ENCODE measurements at regions not wholly inside any gene's neighbourhood (a gene's known extent, or its start where the extent isn't known, plus 50 kb on each side); places are given as distances from the start of the nearest gene placed in this dataset.
"Not testable (repeated sequence)": the region's sequence is repeated elsewhere in the genome, so short reads cannot be mapped to it uniquely, and the experiment has no call there.

DNA sequence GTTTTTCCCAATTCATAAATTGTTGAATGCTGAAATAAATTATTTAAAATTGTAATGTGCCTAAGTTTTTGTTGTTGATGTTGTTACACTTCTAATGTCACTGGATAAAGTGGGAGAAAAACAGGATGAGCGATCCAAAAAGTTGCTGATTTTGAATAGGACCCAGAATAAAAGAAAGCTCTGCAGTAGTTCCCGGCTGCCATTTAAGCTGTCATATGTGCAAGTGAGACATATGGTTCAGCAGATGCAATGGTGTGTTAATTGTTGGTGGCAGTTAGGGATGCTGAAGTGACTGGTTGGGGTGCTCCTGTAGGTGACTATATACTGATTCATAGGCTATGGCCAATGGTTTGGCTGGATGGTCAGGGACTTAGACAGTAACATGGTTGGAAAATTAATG, 1517.4 kb upstream of the LRRTM3 start:
- ChIA-PET CTCF (no interaction called here), POLR2A (no interaction called here)

DNA sequence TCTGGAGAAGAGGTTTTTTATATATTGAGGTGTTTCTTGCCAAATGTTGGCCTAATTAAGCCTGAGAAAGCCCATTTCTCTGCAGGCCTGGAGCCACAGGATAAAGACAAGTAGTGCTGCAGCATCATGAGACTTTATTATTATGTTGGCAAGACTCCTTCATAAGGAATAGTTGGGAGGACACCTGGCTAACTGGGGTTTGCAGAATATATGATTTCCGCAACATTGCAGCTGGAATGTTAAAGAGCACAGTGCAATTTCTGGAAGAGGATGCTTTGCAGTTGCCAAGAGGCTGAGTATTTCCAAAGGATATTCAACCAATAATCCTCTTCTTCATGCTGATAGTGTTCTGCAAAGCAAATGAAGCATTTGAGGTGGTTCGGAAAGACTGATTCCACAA, 1512.8 kb upstream of the LRRTM3 start:
- POLR2A ChIA-PET = no interaction called here

DNA sequence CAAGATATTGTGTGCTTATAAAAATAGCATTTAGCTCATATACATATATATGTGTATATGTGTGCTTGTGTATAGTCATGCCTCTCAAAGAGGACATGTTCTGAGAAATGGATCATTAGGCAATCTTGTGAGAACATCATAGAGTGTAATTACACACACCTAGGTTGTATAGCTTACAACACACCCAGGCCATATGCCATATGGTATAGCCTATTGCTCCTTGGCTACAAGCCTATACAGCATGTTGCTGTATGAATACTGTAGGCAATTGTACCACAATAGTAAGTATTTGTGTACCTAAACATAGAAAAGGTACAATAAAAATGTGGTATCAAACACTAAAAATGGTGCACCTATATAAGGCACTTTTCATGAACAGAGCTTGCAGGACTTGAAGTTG, 1510.5 kb upstream of the LRRTM3 start:
- ChIA-PET CTCF (no interaction called here), POLR2A (interaction anchor here (0.6 kb wide), 1 partner anchor 107 kb away, joined by 4 read pairs; no protein-coding TSS in a partner anchor)

More for the DNA sequence above, 1512.8 kb upstream of the LRRTM3 start:
- CTCF ChIA-PET = no interaction called here

DNA sequence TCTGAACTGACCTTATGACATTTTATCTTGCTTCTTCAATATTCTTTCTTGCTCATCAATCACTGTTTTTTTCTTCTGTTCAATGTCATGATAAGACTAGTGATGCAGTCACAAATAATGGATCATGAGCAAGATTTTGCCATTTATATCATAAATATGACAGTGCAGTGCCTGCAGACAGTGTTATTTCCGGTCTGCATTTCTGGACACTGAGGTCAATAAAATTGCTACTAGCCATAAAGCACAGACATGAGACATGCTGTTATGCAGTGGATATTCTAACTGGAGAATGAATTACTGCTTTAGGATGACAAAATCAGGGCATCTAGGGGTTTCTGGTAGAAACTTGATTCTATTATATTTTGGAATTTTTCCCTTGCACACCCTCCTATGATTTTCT, 1509.7 kb upstream of the LRRTM3 start:
- CTCF ChIA-PET = no interaction called here
- POLR2A ChIA-PET = no interaction called here

DNA sequence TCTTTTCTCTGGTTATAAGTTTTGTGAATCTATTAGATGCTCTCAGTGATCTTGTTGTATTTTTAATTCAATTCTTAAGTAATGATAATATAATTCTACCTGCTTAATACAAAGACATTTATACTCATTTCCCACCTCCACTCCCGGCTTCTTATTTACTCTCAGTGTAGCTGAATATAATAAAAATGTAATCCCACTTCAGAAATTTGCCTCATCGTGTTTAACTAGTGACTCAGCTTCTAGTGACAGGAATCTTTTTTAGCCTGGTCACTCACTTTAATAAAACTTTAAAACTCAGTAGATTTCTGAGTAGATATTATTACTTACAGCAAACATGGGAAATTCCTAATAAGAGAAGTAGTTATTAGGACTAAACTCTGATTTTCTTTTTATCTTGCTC, 1506.2 kb upstream of the LRRTM3 start:
- POLR2A ChIA-PET = no interaction called here
- CTCF ChIA-PET = no interaction called here

DNA sequence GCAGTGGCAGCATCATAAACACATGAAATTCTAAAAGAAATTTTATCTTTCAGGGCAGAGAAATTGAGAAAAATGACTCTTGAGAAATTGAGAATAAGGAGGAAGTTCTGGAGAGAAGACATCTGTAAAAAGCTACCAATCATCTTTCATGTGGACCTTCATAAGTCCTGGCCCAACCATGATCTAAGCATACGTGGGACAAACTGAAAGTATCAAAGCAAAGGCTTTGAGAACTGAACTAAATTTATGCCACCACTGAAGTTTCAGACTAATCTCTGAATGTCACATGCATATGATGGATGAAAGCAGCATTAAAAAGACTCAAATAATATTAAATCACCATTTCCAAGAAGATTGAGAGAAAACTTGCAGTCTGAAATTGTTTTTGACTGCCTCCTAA, 1502.8 kb upstream of the LRRTM3 start:
- CTCF ChIA-PET = no interaction called here
- POLR2A ChIA-PET = no interaction called here

DNA sequence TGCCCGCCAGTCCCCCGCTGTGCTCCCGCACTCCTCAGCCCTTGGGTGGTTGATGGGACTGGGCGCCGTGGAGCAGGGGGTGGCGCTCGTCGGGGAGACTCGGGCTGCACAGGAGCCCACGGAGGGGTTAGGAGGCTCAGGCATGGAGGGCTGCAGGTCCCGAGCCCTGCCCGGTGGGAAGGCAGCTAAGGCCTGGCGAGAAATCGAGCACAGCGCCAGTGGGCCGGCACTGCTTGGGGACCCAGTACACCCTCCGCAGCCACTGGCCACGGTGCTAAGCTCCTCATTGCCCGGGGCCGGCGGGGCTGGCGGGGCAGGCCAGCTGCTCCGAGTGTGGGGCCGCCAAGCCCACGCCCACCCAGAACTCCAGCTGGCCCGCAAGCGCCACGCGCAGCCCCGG, 1496.5 kb upstream of the LRRTM3 start:
- CTCF ChIA-PET, POLR2A ChIA-PET: not testable (repeated sequence)

DNA sequence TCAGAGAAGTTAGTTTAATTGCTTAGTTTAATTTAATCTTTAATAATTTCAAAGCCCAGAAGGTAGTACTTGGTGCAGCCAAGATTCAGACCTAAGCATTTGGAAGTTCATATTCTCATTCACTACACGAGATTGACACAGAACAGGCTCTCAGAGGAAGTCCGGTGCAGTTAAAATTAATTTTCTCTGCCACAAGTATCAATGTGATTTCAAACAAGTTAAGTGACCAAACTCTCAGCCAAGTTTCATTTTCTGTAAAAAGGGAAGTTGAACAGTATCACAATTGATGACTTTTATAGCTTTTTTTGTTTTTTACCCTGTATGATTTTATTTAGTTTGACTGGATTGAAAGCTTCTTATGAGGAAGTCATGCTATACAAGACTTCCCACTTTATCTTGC, 1494.9 kb upstream of the LRRTM3 start:
- ChIA-PET POLR2A (no interaction called here), CTCF (no interaction called here)

DNA sequence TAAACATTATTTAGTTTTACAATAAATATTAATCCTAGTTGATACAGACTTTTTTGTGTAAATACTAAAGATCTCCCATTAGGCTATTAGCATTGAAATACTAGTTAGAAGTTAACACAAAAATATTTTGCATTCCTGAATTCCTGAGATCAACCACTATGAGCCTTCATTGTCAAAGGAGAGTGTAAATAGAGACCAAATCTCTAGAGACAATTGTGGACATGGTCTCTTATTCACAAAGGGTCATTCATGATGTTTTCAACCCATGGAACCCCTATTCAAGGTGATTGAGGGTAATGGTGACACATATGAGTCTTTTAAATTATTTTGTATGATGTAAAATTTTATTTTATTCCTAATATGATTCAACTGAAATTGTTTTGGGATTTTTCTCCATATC, 1454.8 kb upstream of the LRRTM3 start:
- POLR2A ChIA-PET = no interaction called here
- CTCF ChIA-PET = no interaction called here

DNA sequence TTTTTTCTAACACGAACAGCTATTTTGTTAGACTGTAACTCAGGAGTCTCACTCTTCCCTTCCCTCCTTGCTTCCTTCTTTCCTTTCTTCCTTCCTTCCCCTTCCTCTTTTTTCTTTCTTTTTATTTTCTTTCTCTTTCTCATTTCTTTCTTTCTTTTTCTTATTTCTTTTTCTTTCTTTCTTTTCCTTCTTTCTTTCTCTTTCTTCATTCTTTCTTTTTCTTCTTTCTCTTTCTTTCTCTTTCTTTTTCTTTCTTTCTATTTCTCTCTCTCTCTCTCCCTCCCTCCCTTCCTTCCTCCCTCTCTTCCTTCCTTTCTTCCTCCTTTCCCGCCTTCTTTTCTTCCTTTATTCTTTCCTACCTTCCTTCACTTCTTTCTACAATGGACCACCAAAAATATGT, 1443.0 kb upstream of the LRRTM3 start:
- ChIA-PET POLR2A (no interaction called here), CTCF (no interaction called here)

DNA sequence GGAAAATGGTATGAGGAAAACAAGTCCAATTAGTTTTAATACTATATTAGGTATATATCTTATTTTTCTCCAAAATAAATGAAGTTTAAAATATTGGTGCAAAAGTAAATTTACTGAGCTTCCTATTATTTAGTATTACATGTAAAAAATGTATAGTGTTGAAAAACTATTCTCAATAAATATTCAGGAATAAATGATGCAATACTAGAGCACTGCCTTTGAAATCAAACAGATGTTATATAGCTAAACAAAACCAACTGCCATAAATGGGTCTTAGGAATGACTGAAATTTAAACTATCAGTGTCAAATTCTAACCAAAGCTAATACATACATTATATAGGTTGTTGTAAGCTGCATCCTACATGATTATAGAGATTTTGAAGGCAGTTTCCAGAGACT, 1434.0 kb upstream of the LRRTM3 start:
- POLR2A ChIA-PET = no interaction called here
- CTCF ChIA-PET = interaction anchor here (0.6 kb wide), 1 partner anchor 194 kb away, joined by 3 read pairs; no protein-coding TSS in a partner anchor

DNA sequence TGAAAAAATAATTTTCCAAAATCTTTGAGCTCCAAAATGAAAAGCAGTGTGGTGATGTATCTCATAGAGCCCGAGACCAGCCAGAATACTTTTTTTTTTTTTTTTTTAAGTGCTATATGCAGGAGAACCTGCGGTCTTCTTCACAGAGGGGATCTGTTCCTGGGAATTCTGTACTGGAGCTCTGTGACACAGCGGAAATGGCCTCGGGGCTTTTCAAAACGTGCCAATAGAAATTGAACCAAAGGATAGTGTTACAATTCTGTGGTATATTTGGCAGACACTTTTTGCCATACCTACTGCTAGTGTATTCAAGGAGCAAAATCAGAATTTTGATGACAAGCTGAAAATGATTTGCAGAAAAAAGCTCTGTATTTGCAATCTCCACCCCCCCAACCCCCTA, 1429.3 kb upstream of the LRRTM3 start:
- ChIA-PET POLR2A (no interaction called here), CTCF (interaction anchor here (0.7 kb wide), 1 partner anchor 10 kb away, joined by 3 read pairs; no protein-coding TSS in a partner anchor)

DNA sequence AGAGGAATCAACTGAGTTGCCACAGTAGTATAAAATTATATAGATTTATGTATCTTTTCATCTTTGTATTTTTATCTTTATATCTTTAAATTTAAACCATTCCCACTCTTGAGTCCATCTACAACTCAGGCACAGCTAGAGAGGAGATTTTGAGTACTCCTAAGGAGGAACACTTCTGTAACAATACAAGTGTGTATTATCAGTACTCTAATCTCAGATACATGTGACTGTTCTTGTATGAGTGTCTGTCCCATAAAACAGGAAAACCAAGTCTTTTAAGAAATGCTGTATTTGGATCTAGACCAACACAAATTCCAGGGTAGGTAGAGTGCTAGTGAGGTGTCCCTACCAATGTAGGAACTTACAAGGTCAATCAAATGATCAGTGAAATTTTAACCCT, 1428.0 kb upstream of the LRRTM3 start:
- POLR2A ChIA-PET = no interaction called here
- CTCF ChIA-PET = no interaction called here

DNA sequence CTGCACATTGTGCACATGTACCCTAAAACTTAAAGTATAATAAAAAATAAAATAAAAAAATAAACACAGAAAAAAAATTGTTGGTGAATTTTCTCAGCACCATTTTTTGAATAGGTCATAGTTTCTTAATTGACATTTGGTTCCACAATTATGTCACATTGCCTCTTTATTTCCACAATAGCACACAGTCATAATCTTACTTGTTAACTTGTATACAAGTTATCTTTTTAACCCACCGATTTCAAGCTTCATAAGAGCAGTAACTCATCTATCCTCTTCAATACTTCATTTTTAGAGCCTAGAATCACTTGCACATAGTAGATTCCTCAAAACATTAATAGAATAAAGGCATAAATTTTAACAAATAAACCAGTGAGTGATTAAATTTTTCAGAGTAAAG, 1425.1 kb upstream of the LRRTM3 start:
- CTCF ChIA-PET = no interaction called here
- POLR2A ChIA-PET = no interaction called here

DNA sequence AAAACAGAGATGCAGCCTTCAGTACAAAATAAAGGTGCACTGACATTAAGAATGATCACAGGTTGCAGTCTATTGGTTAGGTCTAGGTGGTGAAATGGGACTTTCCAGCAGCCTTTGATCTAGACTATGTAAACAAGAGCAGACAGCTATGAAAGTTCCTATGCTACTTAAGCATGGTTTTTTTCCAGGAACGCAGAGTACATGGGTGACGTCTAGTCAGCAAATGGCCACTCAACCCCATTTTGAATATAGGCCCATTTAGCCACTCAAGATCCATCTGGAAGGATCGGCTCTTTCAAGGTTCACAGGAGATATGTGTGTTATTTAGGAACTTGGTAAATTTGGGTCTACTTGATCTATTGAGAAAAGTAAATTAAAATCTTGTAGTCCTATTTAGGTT, 1424.6 kb upstream of the LRRTM3 start:
- CTCF ChIA-PET = no interaction called here

DNA sequence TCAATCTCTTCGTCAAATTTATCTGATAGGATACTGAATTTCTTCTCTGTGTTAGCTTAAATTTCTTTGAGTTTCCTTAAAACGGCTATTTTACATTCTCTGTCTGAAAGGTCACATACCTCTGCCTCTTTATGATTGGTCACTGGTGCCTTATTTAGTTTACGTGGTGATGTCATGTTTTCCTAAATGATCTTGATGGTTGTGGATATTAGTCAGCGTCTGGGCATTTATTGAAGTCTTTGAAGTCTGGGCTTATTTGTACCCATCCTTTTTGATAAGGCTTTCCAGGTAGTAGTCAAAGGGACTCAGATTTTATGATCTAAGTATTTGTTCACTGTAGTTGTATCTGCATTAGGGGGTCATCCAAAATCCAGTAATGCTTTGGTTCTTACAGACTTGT, 1407.5 kb upstream of the LRRTM3 start:
- CTCF ChIA-PET = no interaction called here
- POLR2A ChIA-PET = no interaction called here

More for the DNA sequence above, 1424.6 kb upstream of the LRRTM3 start:
- POLR2A ChIA-PET = no interaction called here

DNA sequence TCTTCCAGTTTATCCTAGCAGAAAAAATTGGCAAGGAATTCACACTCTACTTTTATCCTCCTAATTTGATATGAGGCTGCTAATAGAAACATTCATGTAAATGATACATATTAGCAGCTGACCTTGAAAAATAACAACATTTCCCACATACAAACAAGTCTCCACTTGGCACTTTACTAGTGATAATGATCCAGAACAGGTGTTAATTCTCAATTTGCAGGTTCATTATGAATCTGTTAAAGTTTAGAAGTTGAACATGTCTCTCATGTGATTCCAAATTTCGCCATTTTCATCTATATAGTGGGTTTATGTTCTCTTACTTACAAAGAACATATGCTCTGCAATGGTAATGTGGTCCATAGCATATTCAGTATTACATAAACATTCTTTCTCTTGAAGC, 1396.8 kb upstream of the LRRTM3 start:
- ChIA-PET CTCF (no interaction called here), POLR2A (no interaction called here)

DNA sequence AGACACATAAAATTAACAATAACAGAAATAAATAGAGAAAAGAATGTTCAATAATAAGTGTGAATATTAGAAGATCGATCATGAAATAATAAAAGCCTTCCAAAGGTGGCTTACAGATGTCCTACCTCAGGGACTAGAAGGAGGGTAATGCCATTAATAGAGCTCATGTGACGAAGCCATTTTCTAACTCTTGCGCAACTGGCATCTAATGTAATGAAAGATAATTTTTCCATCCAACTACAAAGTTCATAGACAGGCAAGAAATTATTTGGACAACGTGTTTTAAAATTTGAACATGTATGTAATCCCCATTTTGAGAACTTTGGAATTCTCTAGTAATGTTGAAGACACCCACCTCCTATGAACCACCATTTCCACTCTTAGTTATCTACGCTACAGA, 1394.3 kb upstream of the LRRTM3 start:
- CTCF ChIA-PET = no interaction called here
- POLR2A ChIA-PET = no interaction called here

DNA sequence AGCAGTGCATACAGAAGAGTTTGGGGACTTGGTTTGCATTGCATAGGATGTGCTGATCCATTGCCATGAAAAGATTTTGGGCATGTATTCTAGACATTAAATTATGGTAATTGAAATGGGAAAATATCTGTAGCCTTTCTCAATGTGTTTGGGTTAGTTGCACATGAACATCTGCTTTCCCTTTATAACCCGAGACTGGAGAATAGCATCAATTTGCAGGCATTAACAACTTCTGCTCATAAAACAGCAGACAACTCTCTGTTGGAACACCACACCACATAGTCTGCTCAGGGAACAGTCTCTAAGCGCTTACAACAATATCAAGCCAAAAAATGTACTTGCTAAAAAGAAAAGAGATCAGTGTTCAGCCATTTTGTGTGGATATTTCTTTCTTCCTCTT, 1391.1 kb upstream of the LRRTM3 start:
- CTCF ChIA-PET = no interaction called here

DNA sequence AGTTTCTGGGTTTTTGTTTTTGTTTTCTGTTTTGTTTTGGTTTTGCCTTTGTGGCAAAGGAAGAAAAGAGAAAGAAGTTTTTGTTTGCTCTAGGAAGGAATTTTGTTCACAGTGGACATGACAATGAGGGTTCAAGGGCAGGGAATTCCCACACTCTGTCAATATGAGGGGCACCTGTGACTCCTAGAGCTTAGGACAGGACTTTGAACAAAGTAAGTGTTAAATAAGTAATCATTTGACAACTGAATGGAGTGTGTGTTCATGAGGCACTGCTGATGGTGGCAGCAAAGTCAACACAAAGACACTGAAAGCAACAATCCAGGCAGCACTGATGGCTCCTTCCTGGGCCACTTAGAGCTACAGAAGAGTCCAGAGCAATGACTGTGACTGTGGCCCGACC, 1381.1 kb upstream of the LRRTM3 start:
- CTCF ChIA-PET = no interaction called here
- POLR2A ChIA-PET = no interaction called here

More for the DNA sequence above, 1391.1 kb upstream of the LRRTM3 start:
- POLR2A ChIA-PET = no interaction called here

DNA sequence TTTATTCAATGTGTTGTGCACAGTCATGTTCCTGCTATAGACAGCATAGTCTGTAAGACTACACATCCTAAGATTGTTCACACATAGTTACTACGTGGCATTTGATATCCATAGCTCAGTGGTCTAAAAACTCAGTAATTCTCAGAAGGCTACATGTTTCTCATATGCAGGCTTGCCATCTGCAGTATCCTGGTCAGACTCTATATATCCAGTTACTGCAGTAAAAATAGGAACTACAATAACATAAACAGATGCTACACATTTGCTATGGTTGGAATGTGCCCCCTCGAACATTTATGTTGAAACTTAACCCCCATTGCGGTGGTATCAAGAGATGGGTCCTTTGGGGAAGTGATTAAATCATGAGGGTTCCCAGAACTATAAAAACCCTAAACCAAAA, 1377.8 kb upstream of the LRRTM3 start:
- ChIA-PET POLR2A (no interaction called here), CTCF (no interaction called here)

DNA sequence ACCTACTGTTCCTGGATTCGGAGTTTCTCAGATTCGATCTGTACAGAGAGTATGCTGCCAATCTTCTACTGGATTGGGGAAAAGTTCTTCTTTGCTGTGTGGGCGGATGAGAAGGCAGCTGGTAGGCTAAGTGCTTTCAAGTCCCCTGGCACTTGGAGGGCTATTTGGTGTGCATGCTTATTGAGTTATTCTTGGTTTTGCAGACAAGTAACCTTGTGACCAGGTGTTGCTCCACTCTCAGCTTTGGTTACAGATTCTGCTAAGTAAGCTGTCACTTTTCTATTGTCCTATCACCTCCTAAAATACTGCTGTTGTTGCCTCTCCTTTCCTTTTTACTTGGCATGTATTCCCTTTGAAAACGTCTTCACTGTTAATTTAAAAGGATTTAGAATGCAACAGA, 1375.1 kb upstream of the LRRTM3 start:
- POLR2A ChIA-PET = no interaction called here
- CTCF ChIA-PET = no interaction called here

DNA sequence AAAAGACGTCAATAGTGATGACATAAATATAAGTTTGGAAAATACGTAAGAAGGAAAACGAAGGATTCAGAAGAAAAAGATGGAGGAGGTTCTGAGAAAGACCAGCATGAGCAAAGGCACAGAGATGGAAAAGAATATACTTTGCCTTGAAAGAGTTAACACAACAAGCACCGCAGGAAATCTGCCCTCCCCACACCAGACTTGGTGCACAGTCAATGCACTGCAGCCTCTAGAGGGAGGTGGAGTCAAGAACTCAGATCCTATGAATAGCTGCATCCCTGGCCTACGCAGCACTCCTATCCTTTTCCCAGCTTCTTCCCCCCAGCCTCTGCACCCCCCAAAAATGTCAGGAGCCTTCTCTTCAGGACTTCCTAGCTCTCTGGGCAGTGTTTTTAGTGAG, 1370.6 kb upstream of the LRRTM3 start:
- ChIA-PET CTCF (no interaction called here), POLR2A (no interaction called here)
